OCI-LY3 (cell line): ENCODE measurements at regions not wholly inside any gene's neighbourhood (a gene's known extent, or its start where the extent isn't known, plus 50 kb on each side); places are given as distances from the start of the nearest gene placed in this dataset.

Source experiments
- CTCF ChIP-seq: fragments of 200-600, 300-600 bp; sonication (generic); IDR thresholded peaks from 2 replicates; pipeline ENCODE4 v1.5.1; 2014; ENCODE audit warnings: antibody characterized with exemption, low read length, low read depth
- EZH2phosphoT487 ChIP-seq: fragments of 200-600 bp; shearing (Covaris generic); IDR thresholded peaks from 2 replicates; pipeline ENCODE4 v1.6.1; 2018; ENCODE audit warnings: antibody characterized with exemption, mixed run types, low read depth

DNA sequence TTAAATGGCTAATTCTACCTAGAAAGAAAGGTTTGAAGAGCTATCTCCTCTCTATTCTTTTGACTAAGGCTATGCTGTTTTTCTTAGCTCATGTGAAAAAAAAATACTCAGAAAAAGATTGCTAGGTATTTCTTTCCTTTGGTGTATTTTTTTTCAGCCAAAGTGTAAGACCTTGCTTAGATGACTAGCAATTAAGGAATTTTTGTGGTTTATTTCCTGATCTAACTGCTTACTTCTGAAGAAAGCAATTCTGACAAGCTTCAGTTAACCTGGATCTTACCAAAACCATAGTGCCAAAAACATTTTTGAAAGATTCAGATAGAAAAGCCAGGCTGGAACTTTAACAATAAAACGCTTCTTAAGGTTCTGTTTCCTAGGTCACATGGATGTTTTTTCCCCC is 315.6 kb downstream of the SOX2 start:
- TF ChIP-seq CTCF (no peak), EZH2phosphoT487 (no peak)
